ENCODE measurements at regions not wholly inside any gene's neighbourhood (a gene's known extent, or its start where the extent isn't known, plus 50 kb on each side); places are given as distances from the start of the nearest gene placed in this dataset.

GRCh38 chr2:239577935-239578334 is 177.1 kb upstream of the HDAC4 start:
- no peak for DNase-seq (ENCODE audit: low spot score)

GRCh38 chr2:239576784-239577685 is 176.2 kb upstream of the HDAC4 start:
- DNase-seq (ENCODE audit: low spot score) = no peak

GRCh38 chr2:239575931-239576445 is 175.2 kb upstream of the HDAC4 start:
- no peak for DNase-seq (ENCODE audit: low spot score)

- DNase-seq (ENCODE audit: low spot score) = no peak
These were observed 173.8 kb upstream of the HDAC4 start for GRCh38 chr2:239574434-239575156.

GRCh38 chr2:239574054-239574433 is 173.2 kb upstream of the HDAC4 start:
- DNase-seq (ENCODE audit: low spot score) = no peak

GRCh38 chr2:239570971-239571520 is 170.2 kb upstream of the HDAC4 start:
- no peak for DNase-seq (ENCODE audit: low spot score)

GRCh38 chr2:239570216-239570925 is 169.6 kb upstream of the HDAC4 start:
- no peak for DNase-seq (ENCODE audit: low spot score)

GRCh38 chr2:239569401-239570090 is 168.7 kb upstream of the HDAC4 start:
- no peak for DNase-seq (ENCODE audit: low spot score)

- no peak for DNase-seq (ENCODE audit: low spot score)
These were observed 167.8 kb upstream of the HDAC4 start for GRCh38 chr2:239568601-239569000.

GRCh38 chr2:239567786-239568185 is 167.0 kb upstream of the HDAC4 start:
- no peak for DNase-seq (ENCODE audit: low spot score)

GRCh38 chr2:239566995-239567568 is 166.3 kb upstream of the HDAC4 start:
- DNase-seq (ENCODE audit: low spot score) = no peak

- no peak for DNase-seq (ENCODE audit: low spot score)
These were observed 165.6 kb upstream of the HDAC4 start for GRCh38 chr2:239566162-239566994.

GRCh38 chr2:239564587-239564986 is 163.8 kb upstream of the HDAC4 start:
- no peak for DNase-seq (ENCODE audit: low spot score)

GRCh38 chr2:239563561-239563960 is 162.7 kb upstream of the HDAC4 start:
- no peak for DNase-seq (ENCODE audit: low spot score)

GRCh38 chr2:239561446-239562001 is 160.7 kb upstream of the HDAC4 start:
- peak; percentile 71 for DNase-seq (ENCODE audit: low spot score)

- DNase-seq (ENCODE audit: low spot score) = no peak
These were observed 158.8 kb upstream of the HDAC4 start for GRCh38 chr2:239559417-239560261.

GRCh38 chr2:239558661-239559060 is 157.8 kb upstream of the HDAC4 start:
- DNase-seq (ENCODE audit: low spot score) = no peak

- no peak for DNase-seq (ENCODE audit: low spot score)
These were observed 156.7 kb upstream of the HDAC4 start for GRCh38 chr2:239557516-239557915.

- DNase-seq (ENCODE audit: low spot score) = no peak
These were observed 154.7 kb upstream of the HDAC4 start for GRCh38 chr2:239555571-239555905.

Data from ureter (tissue), 1 donor.